Fibroblast of villous mesenchyme (primary cell): ENCODE measurements at regions not wholly inside any gene's neighbourhood (a gene's known extent, or its start where the extent isn't known, plus 50 kb on each side); places are given as distances from the start of the nearest gene placed in this dataset.

Source experiments
- DNase-seq: peaks from one replicate; pipeline ENCODE4 v3.0.0-alpha.2; 2010; ENCODE audit warnings: low read depth
- H3K4me3 ChIP-seq: 2 replicates; pipeline ENCODE4 v1.5.1; 2011; ENCODE audit warnings: low read depth, mild to moderate bottlenecking, low read length
- TF ChIP-seq, protein P1 (sequence below): IDR thresholded peaks from 2 replicates; pipeline ENCODE4 v1.5.1; 2012; ENCODE audit warnings: low read depth, mild to moderate bottlenecking, low read length; ENCODE audit not compliant: insufficient read depth

DNA sequence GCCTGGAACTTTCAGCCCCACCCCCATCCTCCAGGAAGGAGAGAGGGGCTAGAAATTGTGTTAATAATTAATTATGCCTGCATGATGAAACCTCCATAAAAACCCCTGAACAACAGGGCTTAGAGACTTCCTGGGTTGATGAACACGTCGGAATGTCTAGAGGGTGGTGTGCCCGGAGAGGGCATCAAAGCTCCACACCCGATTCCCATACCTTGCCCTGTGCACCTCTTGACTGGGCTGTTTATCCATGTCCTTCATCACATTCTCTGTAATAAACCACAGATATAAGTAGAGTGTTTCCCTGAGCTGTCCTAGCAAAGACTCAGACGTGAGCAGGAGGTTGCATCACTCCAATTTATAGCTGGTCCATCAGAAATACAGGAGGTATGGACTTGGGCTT is 624.0 kb downstream of the NPHP4 start:
- no peak overlapping the region for H3K4me3 ChIP-seq
- DNase-seq: no peak
- TF ChIP-seq, protein P1, sequence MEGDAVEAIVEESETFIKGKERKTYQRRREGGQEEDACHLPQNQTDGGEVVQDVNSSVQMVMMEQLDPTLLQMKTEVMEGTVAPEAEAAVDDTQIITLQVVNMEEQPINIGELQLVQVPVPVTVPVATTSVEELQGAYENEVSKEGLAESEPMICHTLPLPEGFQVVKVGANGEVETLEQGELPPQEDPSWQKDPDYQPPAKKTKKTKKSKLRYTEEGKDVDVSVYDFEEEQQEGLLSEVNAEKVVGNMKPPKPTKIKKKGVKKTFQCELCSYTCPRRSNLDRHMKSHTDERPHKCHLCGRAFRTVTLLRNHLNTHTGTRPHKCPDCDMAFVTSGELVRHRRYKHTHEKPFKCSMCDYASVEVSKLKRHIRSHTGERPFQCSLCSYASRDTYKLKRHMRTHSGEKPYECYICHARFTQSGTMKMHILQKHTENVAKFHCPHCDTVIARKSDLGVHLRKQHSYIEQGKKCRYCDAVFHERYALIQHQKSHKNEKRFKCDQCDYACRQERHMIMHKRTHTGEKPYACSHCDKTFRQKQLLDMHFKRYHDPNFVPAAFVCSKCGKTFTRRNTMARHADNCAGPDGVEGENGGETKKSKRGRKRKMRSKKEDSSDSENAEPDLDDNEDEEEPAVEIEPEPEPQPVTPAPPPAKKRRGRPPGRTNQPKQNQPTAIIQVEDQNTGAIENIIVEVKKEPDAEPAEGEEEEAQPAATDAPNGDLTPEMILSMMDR: no peak

DNA sequence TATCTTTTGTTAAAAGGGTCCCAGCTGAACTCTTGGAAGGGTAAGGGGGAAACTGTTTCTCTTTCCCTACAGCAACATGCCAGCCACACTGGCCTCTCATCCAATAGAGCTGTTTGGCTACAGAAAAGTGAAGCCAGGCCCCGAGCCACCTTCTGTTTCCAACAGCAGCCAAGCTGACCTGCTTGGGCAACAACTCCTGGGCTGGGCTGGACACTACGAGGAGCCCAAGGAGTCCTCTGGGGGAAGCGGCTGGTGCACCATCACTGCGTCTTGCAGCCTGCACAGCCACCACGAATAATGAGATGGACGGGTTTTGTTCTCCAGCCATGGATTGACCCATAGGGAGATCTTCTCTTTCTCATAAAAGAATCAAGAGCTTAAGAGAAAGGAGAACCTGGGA is 624.9 kb downstream of the NPHP4 start:
- TF ChIP-seq, protein P1: no peak
- DNase-seq: no peak
- H3K4me3 ChIP-seq: no peak overlapping the region

DNA sequence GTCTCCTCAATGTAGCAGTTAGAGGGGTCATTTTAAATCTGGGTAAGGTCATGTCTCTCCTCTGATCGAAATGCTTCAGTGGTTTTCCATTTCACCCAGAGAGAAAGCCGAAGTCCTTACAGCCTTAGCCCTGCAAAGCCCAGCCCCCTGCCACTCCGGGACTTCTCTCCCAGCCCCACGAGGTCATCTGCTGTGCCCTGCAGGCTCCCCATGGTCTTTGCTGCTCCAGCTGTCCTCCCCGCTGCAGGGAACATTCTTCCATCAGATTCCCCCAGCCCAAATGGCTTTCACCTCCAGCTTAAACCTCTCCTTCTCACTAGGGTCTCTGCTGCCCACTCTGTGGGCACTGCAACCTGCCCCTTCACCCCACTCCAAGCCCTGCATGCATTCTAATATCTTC is 626.5 kb downstream of the NPHP4 start:
- no peak overlapping the region for H3K4me3 ChIP-seq
- TF ChIP-seq, protein P1: no peak
- DNase-seq: no peak

DNA sequence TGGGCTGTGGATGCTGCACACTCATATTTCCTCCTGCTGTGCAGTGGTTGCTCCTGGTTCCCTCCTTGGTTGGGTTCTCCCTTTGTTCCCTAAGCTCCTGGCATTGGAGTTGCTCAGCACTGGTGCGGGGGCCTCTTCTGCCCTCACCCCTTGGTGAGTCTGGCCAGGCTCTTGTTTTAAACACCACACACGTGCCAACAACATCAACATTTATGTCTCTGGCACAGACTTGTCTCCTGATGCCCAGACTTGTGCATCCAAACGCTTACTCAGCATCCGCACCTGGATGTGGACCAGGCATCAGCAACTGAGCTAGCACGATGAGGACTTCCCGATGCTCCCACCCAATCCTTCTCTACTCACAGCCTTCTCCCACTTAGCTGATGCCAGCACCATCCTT is 627.6 kb downstream of the NPHP4 start:
- H3K4me3 ChIP-seq: no peak overlapping the region
- no peak for DNase-seq
- TF ChIP-seq, protein P1: no peak

DNA sequence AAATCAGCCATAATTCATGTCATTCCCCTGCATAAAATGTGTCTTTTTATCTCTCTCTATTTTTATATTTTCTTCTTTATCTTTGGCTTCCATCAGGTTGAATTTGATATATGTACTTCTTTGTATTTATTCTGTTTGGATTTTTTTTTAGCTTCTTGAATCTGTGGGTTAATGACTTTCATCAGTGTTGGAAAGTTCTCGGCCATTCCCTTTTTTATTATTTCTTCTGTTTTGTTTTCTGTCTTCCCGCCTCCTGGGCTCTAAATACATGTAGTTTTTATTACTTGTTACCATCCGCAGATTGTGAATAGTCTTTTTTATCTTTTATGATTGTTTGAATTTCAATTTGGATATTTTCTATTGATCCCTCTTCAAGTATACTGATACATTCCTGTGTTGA is 637.5 kb downstream of the NPHP4 start:
- TF ChIP-seq, protein P1: no peak
- H3K4me3 ChIP-seq: no peak overlapping the region
- no peak for DNase-seq

DNA sequence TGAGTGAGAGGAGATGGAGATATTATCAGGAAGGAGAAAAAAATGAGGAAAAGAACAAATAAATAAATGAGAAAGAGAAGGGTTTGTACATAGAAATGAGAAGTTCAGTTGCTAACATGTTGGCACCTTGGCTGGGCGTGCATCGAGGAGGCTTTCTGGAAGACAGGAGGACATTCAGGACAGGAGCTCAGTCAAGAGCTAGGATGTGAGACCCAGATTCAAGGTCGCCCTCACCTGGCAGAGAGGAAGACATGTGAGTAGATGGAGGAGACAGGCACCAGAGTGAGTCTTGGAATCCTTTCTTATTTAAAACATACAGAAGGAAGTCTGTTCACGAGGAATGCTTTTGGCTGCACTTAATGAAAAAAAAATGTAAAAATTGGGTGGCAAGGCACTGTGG is 640.9 kb downstream of the NPHP4 start:
- TF ChIP-seq, protein P1: no peak

DNA sequence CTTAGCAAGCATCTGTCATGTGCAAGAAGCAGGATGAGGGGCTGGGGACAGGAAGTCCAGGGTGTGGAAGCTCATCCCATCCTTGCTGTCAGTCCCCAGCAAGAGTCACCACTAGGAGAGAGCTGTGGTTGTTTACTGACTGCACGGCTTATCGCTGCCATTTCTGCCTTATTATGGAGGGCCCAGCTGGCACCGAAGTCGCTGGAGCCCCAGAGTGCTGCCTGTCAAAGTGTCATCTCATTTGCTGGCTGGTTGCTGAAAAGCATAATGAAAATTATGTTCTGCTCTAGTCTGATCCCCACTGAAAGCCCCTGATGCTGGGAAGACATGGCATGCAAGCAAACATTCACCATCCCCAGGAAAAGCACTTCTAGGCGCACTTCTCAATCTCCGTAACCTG is 642.7 kb downstream of the NPHP4 start:
- DNase-seq: no peak
- TF ChIP-seq, protein P1: no peak
- no peak overlapping the region for H3K4me3 ChIP-seq

More for the DNA sequence above, 640.9 kb downstream of the NPHP4 start:
- no peak overlapping the region for H3K4me3 ChIP-seq
- DNase-seq: no peak
